HG03571 (cell line): ENCODE measurements at regions not wholly inside any gene's neighbourhood (a gene's known extent, or its start where the extent isn't known, plus 50 kb on each side); places are given as distances from the start of the nearest gene placed in this dataset.

ENCODE experiments used
- ATAC-seq: cut with Tn5 transposase; IDR thresholded peaks from one replicate; pipeline ENCODE4 v1.9.1; 2021; ENCODE audit not compliant: unreplicated experiment

DNA sequence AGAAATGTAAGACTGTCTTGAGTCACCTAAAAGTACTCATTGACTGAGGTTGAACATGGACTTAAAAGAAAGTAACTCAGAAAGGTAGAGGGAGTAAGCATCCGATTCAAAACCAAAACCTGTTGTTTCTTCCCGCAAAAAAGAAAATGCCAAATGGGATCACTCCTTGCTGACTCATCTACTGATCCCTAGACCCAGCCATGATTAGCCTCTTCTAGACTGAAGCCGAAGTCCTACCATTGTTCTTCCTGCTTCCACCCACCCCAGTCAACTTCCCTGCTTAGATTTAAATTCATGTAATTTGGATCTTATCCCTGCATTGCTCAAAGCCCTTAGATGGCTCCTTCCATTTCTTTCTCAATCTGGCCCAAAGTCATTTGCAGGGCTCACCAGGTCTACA lies 760.5 kb upstream of the SOX9 start:
- no peak for ATAC-seq

DNA sequence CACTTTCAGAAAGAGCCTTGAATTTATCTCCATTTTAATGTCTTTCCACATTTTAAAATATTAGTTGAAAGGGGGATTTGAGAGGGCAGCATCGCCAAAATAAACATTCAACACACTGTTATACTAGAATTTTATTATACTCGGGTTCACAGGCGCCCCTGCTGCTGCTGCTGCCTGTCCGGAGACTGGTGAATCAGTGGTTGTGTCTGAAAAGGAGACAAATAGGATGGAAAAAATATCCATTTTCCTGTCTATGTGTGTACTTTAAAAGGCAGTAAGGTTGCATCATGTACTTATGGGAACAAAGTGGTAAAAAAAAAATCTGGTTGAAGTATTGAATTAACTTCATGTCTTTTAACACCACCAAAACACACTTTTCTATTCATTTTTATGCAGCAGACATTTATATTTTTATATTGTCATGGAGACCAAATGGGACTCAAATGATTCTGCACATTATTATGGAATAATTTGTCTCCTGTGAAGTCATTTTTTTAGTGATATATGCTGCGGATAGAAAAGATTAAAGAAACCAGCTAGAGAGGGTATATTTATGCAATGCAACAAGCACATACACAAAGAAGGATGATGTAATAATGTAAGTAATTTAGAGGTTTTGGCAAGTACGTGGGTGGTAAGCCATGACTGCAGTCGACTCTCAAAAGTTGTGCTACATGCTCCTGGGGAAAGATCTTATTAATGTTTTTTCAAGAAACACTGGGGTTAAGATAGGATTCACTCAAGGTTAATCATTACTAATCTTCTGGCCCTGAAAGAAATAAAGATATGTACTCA lies 759.0 kb upstream of the SOX9 start:
- ATAC-seq, result no peak

DNA sequence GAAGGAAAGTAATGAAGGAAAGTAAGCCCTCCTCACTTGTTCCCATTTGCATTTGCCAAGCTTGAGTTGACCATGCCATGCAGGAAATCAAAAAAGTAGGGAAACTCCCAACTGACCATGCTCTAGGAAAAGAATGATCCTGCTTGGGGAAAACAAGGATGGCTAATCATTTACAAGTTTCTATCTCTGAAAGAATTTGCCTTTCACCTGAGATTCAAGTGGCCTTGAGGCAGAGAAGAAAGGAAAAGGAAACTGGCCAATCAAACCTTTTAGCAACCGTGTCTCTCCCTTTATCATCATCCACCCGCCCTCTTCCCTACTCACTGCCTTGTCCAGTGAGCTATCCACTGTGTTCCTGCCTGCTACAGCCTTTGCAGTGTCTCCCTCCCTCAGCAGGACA lies 757.2 kb upstream of the SOX9 start:
- ATAC-seq, result no peak

DNA sequence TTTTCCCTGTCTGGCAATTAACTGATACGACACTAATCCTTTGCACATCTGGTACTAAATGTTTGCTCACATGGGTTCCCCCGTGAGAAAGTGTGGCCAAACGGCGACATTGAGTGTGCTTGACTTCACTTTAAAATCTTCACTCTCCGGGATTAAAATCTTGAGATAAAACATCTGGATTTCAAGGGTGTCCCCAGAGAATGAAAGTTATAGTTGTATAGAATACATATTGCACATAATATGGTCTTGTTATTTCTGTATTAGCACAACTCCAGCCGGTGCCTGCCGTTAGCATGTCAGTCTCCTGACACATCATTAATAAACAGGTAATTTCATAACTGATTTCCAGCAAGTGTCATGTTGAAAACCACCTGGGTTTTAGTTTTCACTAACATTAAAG lies 749.0 kb upstream of the SOX9 start:
- no peak for ATAC-seq

DNA sequence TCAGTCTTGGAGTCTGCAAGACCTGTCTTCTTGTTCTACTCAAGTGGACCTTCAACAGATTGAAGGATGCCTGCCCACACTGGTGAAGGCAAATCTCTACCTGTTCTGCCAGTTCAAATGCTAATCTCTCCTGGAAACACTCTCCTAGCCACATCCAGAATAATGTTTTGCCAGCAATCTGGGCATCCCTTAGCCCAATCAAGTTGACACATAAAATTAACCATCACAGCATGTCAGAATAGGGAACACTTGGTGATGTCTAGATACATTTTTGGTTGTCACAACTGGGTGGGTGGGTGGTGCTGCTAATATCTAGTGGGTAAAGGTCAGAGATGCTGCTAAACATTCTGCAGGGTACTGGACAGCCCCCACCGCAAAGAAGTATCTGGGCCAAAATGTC lies 744.9 kb upstream of the SOX9 start:
- ATAC-seq, result no peak

DNA sequence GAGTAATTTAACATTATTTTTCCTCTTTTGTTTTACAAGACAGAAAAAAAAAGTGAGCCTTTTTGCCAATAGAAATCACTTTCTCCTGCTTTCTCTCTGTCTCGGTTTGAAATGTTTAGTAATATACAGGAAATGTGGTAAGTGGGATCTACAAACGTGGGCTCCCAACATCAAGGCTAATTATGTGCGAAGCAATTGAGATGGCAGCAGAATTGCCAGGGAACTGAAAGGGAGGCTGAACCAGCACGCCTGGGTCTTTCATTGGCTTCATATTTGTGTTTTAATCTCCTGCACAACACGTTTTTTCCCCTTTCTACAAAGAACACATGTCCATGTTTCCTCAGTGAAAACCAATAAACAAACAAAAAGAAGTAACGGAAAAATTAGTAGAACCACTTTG lies 743.9 kb upstream of the SOX9 start:
- no peak for ATAC-seq

DNA sequence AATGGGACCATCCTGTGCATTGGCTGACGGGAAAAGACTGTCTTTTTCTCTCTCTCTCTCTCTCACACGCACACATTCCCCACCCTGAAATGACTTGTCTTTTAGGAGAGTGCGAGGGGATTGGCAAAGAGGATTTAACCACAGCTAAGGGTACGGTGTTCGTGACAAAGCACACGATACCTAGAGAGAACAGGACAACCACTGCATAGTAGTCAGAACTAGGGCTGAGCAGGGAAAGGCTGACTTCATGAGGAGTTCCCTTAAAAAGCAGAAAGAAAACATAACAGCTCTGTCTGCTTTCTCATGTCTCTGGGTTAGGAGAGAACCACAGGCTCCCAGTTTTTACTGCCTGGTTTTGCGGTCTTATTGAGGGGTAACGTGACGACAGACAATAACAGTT lies 742.8 kb upstream of the SOX9 start:
- no peak for ATAC-seq

DNA sequence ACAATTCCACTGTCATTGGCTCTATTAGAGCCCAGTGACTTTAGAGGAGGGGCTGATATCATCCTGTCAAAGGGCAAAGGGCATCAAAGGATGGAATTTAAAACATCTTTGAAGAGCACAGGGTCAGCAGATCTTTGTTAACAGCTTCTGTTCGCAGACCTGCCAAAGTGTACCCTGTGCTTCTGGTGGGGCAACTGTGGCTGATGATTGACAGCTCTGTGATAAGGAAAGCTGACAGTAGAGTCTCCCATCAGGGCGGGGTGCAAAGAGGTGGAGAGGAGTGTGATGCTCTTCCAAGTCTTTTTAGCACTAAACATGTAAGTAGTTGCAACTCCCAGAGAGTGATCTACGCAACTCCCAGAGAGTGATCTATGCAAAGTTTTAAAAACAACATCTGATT lies 742.1 kb upstream of the SOX9 start:
- no peak for ATAC-seq

DNA sequence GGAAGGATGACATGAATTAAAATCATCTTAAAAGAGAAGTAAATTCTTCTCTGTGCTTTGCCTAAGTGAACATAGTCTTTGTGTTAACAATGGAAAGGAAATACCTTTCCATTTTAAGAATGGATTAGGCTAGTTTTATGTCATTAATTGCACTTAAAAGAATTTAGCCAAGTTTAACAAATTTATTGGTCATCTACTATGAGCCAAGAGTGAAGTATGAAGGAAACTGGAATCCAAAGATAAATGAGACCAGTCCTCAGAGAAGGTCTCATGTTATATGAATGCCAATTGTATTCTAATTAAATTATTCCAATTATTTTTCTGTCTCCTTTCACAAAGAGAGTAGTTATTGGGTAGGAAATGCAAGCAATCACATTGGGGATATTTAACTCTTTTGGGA lies 741.3 kb upstream of the SOX9 start:
- ATAC-seq, result no peak

DNA sequence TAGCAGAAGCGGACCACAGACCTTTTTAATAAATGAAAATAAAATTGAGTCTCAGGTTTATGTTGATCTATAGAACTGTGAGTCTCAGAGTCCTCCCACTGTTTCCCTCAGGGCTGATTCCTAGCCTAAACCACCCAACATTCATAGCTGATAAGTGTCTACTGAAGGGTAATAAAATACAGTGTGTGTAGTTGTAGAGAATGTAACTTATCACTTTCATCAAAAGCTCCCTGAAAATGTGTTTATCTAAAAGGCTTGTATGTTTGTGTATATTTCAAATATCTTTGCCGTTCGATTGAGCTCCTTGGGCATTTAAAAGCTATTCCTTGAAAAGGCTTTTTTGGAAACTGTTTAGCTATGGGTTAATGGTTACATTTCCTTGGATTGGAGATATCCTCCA lies 740.3 kb upstream of the SOX9 start:
- no peak for ATAC-seq

DNA sequence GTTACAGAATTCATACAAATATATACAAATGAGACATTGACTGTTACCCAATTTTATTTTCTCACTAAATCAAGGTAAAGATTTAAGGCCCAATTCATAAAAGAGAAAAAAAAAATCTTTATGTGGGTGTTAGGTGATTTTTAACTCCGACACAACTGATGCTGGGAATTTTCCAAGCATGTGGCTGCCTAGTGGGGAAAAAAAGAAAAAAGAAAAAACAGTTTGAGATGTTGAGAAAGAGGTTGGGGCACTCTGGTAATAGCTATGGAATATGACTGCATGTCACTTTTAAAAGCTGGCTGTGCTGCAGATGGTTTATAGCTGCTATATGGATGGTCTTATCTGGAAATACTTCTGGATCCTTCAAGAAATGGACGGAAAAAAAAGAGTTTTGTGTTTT lies 739.9 kb upstream of the SOX9 start:
- ATAC-seq, result no peak

DNA sequence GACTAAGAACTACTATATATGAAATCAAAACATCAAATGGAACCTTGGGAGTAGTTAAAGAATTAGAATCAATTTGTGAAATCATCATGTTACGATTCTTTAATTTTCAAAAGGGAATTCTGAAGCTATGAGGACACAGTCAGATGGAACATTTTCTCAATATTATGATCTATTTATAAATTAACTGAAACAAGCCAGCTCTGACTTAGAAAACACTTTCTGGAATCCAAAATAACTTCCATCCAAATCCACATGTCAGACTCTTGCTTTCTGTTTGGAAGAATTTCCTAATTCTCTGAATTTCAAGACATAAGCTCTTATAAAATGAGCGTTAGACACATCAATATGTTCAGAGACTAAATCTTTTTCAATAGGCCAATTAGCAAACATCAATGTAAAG lies 737.7 kb upstream of the SOX9 start:
- ATAC-seq, result no peak

DNA sequence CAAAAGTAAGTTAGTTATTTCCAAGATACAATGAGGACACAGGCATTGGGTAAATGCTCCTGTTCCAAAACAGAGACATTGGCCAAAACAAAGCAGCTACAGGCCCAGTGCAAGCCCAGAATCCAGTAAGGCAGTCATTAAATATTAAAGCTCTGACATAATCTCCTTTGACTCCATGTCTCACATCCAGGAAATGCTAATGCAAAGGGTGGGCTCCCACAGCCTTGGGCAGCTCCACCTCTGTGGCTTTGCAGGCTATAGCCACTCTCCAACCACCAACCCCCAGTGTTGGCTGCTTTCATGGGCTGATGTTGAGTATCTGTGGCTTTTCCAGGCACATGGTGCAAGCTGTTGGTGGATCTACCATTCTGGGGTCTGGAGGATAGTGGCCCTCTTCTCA lies 733.4 kb upstream of the SOX9 start:
- ATAC-seq, result no peak

DNA sequence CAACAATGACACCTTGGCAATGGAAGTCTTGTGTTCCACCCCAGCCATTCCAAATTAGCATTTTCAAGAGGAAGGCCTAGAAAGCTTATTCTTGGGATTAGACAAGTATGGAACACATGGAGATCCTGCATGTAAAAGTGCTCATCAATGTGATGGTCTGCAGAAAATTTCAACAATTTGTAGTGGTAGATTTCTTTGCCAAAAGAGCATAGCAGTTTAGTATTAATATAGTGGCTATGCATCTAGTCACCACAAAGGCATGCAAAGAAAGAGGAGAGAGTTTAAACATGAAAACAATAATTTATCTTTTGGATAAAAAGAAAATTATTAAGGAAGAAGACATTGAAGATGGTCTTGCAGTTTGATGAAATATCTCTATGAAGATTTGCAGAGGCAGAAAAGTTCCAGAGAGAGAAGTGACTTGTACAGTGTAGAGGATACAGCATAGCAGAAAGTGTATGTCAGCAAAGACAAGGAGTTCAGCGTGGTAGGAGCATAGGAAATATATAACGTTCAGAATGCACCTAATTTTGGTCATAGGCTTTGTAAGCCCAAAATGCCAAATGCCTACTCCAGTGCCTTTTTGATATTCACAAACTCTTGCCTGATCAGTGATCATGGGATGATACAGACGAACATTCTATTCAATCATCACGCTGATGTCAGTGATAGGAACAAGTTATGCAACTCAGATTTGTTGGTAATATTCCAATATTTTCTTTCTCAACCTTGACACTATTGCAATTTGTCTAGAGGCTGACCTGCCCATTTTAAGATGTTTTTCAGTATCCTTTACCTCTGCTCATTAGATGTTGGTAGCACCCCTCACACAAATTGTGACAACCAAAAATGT lies 727.9 kb upstream of the SOX9 start:
- ATAC-seq, result no peak

DNA sequence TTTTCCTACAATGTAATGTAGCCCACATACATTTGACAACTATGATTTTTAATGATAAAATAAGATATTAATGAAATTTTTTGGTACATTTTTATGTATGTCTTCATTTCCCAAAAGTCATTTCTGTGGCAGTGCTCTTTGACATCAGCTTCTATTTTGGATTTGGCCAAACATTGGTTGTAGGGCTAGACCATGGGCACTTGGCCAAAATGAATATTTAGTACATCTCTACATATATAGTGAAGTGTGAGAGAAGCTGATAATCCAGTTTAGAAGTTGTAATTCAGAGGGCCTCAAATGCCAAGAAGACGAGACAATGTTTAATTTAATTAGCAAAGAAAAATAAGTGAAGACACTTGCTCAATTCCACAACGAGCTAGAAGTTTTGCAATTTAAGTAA lies 724.9 kb upstream of the SOX9 start:
- no peak for ATAC-seq

DNA sequence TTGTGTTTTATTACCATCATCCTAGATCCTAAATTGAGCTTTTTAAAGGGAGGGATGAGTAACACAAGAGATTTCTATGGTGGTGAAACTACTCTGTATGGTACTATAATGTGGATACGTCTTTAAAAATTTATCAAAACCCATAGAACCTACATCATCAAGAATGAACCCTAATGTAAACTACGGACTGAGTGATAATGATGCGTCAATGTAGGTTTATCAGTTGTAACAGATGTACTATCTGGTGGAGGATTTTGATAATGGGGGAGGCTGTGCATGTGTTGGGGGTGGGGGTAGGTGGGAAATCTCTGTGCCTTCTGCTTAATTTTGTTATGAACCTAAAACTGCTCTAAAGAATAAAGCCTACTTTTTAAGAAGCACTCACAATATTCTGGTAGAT lies 724.1 kb upstream of the SOX9 start:
- no peak for ATAC-seq

DNA sequence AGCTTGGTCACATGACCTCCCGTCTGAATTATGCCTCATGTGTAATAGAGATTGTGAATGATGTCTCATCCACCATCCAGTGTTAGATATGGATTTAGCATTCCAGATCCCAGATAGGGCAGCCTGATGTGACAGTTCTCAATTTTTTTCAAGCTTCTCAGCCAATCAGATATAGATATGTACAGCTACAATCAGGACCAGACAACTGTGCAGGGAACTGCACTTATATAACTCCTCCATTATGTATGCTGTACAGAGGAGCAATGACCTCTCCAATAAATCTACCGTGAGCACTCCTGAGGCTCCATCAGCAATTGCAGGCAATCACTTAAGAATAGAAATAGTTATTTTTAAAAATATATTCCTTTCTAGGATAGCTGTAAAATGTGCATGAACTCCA lies 722.8 kb upstream of the SOX9 start:
- no peak for ATAC-seq

DNA sequence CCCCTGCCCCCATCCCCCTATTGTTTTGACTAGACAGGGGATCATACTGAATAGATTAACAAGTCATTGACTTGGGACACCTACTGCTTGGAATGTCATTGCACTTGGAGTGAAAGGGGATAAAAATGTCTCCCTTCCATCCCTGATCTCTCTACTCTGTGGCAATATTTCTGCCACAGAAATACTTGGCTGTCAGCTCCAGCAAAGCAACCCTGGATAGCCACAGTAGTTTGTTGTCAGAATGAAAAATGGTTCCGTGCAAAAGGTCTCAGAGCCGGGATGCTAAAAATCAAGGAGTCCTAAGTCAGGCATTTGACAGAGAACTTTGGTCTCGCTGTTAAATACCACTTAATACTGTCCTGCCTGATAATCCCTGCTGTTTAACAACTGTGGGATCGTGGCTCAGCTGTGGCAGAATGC lies 722.0 kb upstream of the SOX9 start:
- ATAC-seq, result no peak

DNA sequence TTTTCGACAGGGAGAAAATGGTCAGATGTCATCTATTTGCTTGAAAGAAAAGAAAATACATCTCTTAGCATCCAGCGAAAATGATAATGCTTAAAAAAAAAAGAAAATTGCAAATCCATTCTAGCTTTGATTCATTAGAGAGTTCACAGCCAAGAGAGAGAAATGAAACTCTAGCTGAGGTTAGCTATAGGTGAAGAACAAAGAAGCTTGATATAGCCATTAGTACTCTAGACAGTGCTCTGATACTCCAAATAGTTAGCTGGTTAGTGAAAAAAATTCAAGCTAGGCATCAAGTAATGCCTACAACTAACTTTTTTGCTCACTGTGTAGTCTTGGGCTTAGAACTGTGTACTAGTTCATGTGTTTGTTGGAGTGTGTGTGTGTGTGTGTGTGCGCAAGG lies 721.6 kb upstream of the SOX9 start:
- no peak for ATAC-seq

DNA sequence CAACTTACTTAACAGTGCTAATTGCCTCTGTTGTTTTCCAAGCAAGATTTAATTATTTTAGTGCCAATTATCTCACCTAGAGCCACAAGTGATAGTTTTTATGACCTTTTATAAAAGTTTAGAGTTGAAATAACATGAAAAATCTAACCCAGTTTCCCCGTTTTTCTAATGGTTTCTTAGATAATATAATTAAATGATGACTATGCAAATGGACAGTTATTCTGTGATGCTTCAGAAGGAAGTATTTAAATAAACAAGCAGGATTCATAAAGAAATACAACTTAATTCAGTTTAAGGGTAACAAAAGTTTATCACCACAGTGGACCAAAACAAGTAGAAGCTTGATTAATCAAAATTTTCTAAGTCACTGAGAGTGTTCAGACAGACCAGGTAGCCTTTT lies 721.2 kb upstream of the SOX9 start:
- no peak for ATAC-seq

DNA sequence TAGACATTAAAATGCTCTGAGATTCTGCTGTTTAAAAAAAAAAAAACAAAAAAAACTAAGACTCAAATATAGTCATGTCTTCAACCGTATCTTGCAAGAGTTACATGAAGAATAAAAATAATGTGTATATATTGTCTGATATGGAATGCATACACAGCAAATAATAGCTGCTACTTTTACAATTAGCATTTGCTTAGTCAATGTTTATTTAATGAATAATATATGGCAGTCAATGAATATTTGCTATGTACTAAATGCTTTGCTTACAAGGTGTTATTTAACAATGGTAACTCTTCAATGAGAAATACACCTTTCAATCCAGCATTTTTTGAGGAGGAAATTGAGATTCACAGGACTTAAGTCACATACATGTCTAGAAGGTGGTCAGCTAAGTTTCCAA lies 718.8 kb upstream of the SOX9 start:
- no peak for ATAC-seq

DNA sequence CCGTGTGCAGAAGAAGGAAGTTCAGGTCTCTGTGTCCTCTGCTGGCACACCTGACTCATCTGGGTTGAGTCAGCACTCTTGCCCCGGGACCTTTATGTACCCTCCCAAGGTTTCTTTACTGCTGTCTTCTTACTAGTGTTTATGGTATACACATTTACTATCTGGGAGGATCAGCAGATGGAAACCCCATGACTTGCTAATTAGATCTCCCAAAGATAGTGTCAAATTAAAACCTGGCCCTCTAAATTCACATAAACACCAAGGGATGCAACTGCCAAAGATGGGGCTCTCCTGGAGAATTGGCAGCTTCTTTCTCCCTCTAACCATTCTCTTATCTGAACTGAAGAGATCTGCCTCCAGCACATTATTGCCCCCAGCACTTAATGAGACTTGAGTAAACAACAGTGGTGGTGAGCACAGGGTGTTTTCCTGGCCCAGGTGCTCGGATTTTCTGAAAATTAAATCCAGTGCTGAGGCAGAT lies 718.1 kb upstream of the SOX9 start:
- ATAC-seq, result no peak
